ENCODE measurements at regions not wholly inside any gene's neighbourhood (a gene's known extent, or its start where the extent isn't known, plus 50 kb on each side); places are given as distances from the start of the nearest gene placed in this dataset.

DNA sequence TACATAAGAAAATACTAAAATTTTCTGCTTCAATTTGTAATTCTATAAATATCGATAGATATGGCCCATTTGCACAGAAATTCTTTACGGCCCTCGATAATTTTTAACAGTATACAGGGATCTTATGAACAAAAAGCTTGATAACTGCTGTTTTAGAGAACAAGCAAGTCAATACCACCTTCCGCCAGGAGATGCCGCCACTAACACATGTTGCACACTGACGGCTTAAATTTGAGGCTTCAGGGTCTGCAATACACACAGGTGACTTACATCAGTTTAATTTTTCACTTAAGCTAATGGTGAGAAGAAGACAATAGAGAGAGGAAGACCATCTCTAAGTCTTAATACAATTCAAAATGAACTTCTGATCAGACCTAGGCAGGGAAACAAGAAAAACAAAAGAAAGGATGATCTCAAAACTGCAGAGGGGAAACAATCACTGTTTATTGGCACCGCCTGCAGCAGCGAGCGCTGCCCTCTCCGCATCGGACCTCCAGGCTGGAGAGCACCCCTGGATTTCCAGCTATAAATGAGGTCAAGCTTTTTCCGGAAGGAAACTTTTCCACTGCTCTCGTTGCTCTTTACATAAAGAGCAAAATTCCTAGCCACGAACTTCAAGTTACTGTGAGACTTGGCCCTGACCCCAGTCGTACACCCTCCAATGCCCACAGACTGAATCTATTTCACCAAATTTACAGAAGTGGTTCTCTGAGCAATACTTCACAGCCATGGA, 53.9 kb downstream of the OTOR start:
- Histone ChIP-seq H3K9me1 (ENCODE audit: control insufficient read depth, extremely low read depth, insufficient read depth, low read length) (no peaks in the 10 kb centered on the region), H3K79me2 (ENCODE audit: control insufficient read depth, insufficient read depth, low read length) (no peaks in the 10 kb centered on the region), H3K9ac (ENCODE audit: control insufficient read depth, extremely low read depth, insufficient read depth, low read length) (no peak overlapping the region), H2AFZ (ENCODE audit: control insufficient read depth, low read length) (no peak overlapping the region), H3K4me3 (ENCODE audit: control insufficient read depth in 2 of 3, extremely low read depth in 1 of 3, insufficient read depth in 2 of 3, low read depth in 1 of 3, low read length in 3 of 3) (no peak overlapping the region), H3K4me2 (ENCODE audit: control insufficient read depth, extremely low read depth, insufficient read depth, low read depth, low read length) (no peak overlapping the region), H3K9me3 (ENCODE audit: control insufficient read depth, low read depth, low read length) (no peaks in the 10 kb centered on the region), H3K27me3 (ENCODE audit: control insufficient read depth, extremely low read depth, insufficient read depth, low read length) (peaks cover 4% of the 10 kb centered on the region), H3K27ac (ENCODE audit: control insufficient read depth, insufficient read depth, low read length) (no peak overlapping the region), H4K20me1 (ENCODE audit: control insufficient read depth, extremely low read depth, insufficient read depth, low read length) (no peaks in the 10 kb centered on the region), H3K4me1 (ENCODE audit: control insufficient read depth, extremely low read depth, insufficient read depth, low read length) (no peaks in the 10 kb centered on the region), H3K36me3 (ENCODE audit: control insufficient read depth in 2 of 2, extremely low read depth in 1 of 2, insufficient read depth in 2 of 2, low read length in 2 of 2) (no peaks in the 10 kb centered on the region)
- peak; percentile 9 for DNase-seq (ENCODE audit: low read depth, low spot score)
- dilution Hi-C loops (cut with MboI; ENCODE audit: extremely low pct_ligation_motif_present, low sequenced_read_pairs), result loop anchor here (25.0 kb wide), 1 partner anchor 635 kb away; no protein-coding TSS in a partner anchor
- peak; percentile 63 for FAIRE-seq
- TF ChIP-seq EZH2 (IDR thresholded peaks at IDR 0.05; ENCODE audit: low read length) (no peak), CTCF (optimal IDR thresholded peaks at IDR 0.05 in 1 of 3, IDR thresholded peaks at IDR 0.05 in 1 of 3, conservative IDR thresholded peaks at IDR 0.05 in 1 of 3; ENCODE audit: extremely low read depth in 1 of 3, insufficient read depth in 2 of 3, low read length in 3 of 3) (peak; percentile 72 to 84 (median 81))

GRCh38 chr20:16802652-16802935, 54.4 kb downstream of the OTOR start:
- H3K79me2 ChIP-seq (ENCODE audit: control insufficient read depth, insufficient read depth, low read length), result no peaks in the 10 kb centered on the region
- no peaks in the 10 kb centered on the region for H4K20me1 ChIP-seq (ENCODE audit: control insufficient read depth, extremely low read depth, insufficient read depth, low read length)
- no peak overlapping the region for H2AFZ ChIP-seq (ENCODE audit: control insufficient read depth, low read length)
- no peaks in the 10 kb centered on the region for H3K9me3 ChIP-seq (ENCODE audit: control insufficient read depth, low read depth, low read length)
- no peak overlapping the region for H3K27ac ChIP-seq (ENCODE audit: control insufficient read depth, insufficient read depth, low read length)
- TF ChIP-seq EZH2 (IDR thresholded peaks at IDR 0.05; ENCODE audit: low read length) (no peak), CTCF (optimal IDR thresholded peaks at IDR 0.05 in 1 of 3, IDR thresholded peaks at IDR 0.05 in 1 of 3, conservative IDR thresholded peaks at IDR 0.05 in 1 of 3; ENCODE audit: extremely low read depth in 1 of 3, insufficient read depth in 2 of 3, low read length in 3 of 3) (no peak)
- H3K4me1 ChIP-seq (ENCODE audit: control insufficient read depth, extremely low read depth, insufficient read depth, low read length), result no peaks in the 10 kb centered on the region
- H3K36me3 ChIP-seq (ENCODE audit: control insufficient read depth in 2 of 2, extremely low read depth in 1 of 2, insufficient read depth in 2 of 2, low read length in 2 of 2), result no peaks in the 10 kb centered on the region
- peaks cover 8% of the 10 kb centered on the region for H3K27me3 ChIP-seq (ENCODE audit: control insufficient read depth, extremely low read depth, insufficient read depth, low read length)
- no peak overlapping the region for H3K9ac ChIP-seq (ENCODE audit: control insufficient read depth, extremely low read depth, insufficient read depth, low read length)
- dilution Hi-C loops (cut with MboI; ENCODE audit: extremely low pct_ligation_motif_present, low sequenced_read_pairs), result loop anchor here (25.0 kb wide), 1 partner anchor 635 kb away; no protein-coding TSS in a partner anchor
- H3K9me1 ChIP-seq (ENCODE audit: control insufficient read depth, extremely low read depth, insufficient read depth, low read length), result no peaks in the 10 kb centered on the region
- no peak overlapping the region for H3K4me2 ChIP-seq (ENCODE audit: control insufficient read depth, extremely low read depth, insufficient read depth, low read depth, low read length)
- DNase-seq (ENCODE audit: low read depth, low spot score) (no peak), FAIRE-seq (no peak)
- H3K4me3 ChIP-seq (ENCODE audit: control insufficient read depth in 2 of 3, extremely low read depth in 1 of 3, insufficient read depth in 2 of 3, low read depth in 1 of 3, low read length in 3 of 3), result no peak overlapping the region

Data from keratinocyte (primary cell).